ENCODE measurements at regions not wholly inside any gene's neighbourhood (a gene's known extent, or its start where the extent isn't known, plus 50 kb on each side); places are given as distances from the start of the nearest gene placed in this dataset.

- no peak for TF ChIP-seq CTCF (conservative IDR thresholded peaks at IDR 0.05; ENCODE audit: low read depth, low read length)
- no peak for TF ChIP-seq EZH2 (IDR thresholded peaks at IDR 0.05; ENCODE audit: borderline replicate concordance, low read depth, low read length, poor library complexity, severe bottlenecking)
Observed at GRCh38 chr4:16967722-16968121, 69.3 kb upstream of the LDB2 start.
